Right renal pelvis (tissue), 4 donors: ENCODE measurements at regions not wholly inside any gene's neighbourhood (a gene's known extent, or its start where the extent isn't known, plus 50 kb on each side); places are given as distances from the start of the nearest gene placed in this dataset.

ENCODE experiments used
- DNase-seq, 4 donors: peaks; one replicate each; pipeline ENCODE4 v3.0.0-alpha.2; 2013; ENCODE audit warnings: low read depth in 4 of 4, low spot score in 3 of 4, missing footprints in 1 of 4

- no peak for DNase-seq
Observed at GRCh38 chr3:74709951-74710350, 95.5 kb upstream of the CNTN3 start.

- no peak for DNase-seq
Observed at GRCh38 chr3:74693696-74694393, 79.4 kb upstream of the CNTN3 start.

- no peak for DNase-seq
Observed at GRCh38 chr3:74693251-74693650, 78.8 kb upstream of the CNTN3 start.

GRCh38 chr3:74691946-74692345 lies 77.5 kb upstream of the CNTN3 start:
- DNase-seq, result no peak

GRCh38 chr3:74673326-74673725 lies 58.9 kb upstream of the CNTN3 start:
- no peak for DNase-seq

- no peak for DNase-seq
Observed at GRCh38 chr3:74664606-74665005, 50.1 kb upstream of the CNTN3 start.
